ENCODE measurements at regions not wholly inside any gene's neighbourhood (a gene's known extent, or its start where the extent isn't known, plus 50 kb on each side); places are given as distances from the start of the nearest gene placed in this dataset.

- 77% methylated on average over 4 of the region's 4 CpGs for WGBS
- no peak overlapping the region for H3K4me3 ChIP-seq
- H3K9me3 ChIP-seq, result no peaks in the 10 kb centered on the region
- no peak for TF ChIP-seq EP300 (IDR thresholded peaks at IDR 0.05)
- no peak for TF ChIP-seq POLR2AphosphoS5 (IDR thresholded peaks at IDR 0.05)
- no peak for TF ChIP-seq POLR2A (IDR thresholded peaks at IDR 0.05)
- TF ChIP-seq CTCF (IDR thresholded peaks at IDR 0.05), result no peak
- no peaks in the 10 kb centered on the region for H3K4me1 ChIP-seq
- no peak overlapping the region for H3K27ac ChIP-seq
- no peaks in the 10 kb centered on the region for H3K27me3 ChIP-seq
- no peaks in the 10 kb centered on the region for H3K36me3 ChIP-seq
- DNase-seq (ENCODE audit: low spot score in 2 of 2), result no peak
Observed at GRCh38 chr2:6036211-6036610, 344.0 kb downstream of the SOX11 start.

GRCh38 chr2:6043238-6043637 lies 351.1 kb downstream of the SOX11 start:
- no peaks in the 10 kb centered on the region for H3K36me3 ChIP-seq
- WGBS, result 80% methylated on average over 3 of the region's 9 CpGs
- no peak overlapping the region for H3K27ac ChIP-seq
- H3K27me3 ChIP-seq, result peaks cover 5% of the 10 kb centered on the region
- no peak for TF ChIP-seq POLR2AphosphoS5 (IDR thresholded peaks at IDR 0.05)
- TF ChIP-seq CTCF (IDR thresholded peaks at IDR 0.05), result no peak
- no peak for TF ChIP-seq POLR2A (IDR thresholded peaks at IDR 0.05)
- TF ChIP-seq EP300 (IDR thresholded peaks at IDR 0.05), result no peak
- no peak for DNase-seq (ENCODE audit: low spot score in 2 of 2)
- no peaks in the 10 kb centered on the region for H3K4me1 ChIP-seq
- peaks cover 4% of the 10 kb centered on the region for H3K9me3 ChIP-seq
- H3K4me3 ChIP-seq, result no peak overlapping the region

- no peak overlapping the region for H3K27ac ChIP-seq
- DNase-seq (ENCODE audit: low spot score in 2 of 2), result no peak
- no peaks in the 10 kb centered on the region for H3K36me3 ChIP-seq
- H3K4me1 ChIP-seq, result no peaks in the 10 kb centered on the region
- 74% methylated on average over 8 of the region's 8 CpGs for WGBS
- H3K4me3 ChIP-seq, result no peak overlapping the region
- no peaks in the 10 kb centered on the region for H3K9me3 ChIP-seq
- H3K27me3 ChIP-seq, result no peaks in the 10 kb centered on the region
- TF ChIP-seq POLR2A (IDR thresholded peaks at IDR 0.05), result no peak
- no peak for TF ChIP-seq POLR2AphosphoS5 (IDR thresholded peaks at IDR 0.05)
- TF ChIP-seq EP300 (IDR thresholded peaks at IDR 0.05), result no peak
- no peak for TF ChIP-seq CTCF (IDR thresholded peaks at IDR 0.05)
Observed at GRCh38 chr2:6052649-6053048, 360.5 kb downstream of the SOX11 start.

- H3K9me3 ChIP-seq, result no peaks in the 10 kb centered on the region
- TF ChIP-seq CTCF (IDR thresholded peaks at IDR 0.05) (no peak), POLR2AphosphoS5 (IDR thresholded peaks at IDR 0.05) (no peak), EP300 (IDR thresholded peaks at IDR 0.05) (no peak), POLR2A (IDR thresholded peaks at IDR 0.05) (no peak)
- H3K4me3 ChIP-seq, result no peak overlapping the region
- 45% methylated on average over 5 of the region's 5 CpGs for WGBS
- no peaks in the 10 kb centered on the region for H3K27me3 ChIP-seq
- H3K27ac ChIP-seq, result no peak overlapping the region
- DNase-seq (ENCODE audit: low spot score in 2 of 2), result no peak
- no peaks in the 10 kb centered on the region for H3K4me1 ChIP-seq
- no peaks in the 10 kb centered on the region for H3K36me3 ChIP-seq
Observed at GRCh38 chr2:6053743-6054142, 361.6 kb downstream of the SOX11 start.

- no peak overlapping the region for H3K4me3 ChIP-seq
- no peaks in the 10 kb centered on the region for H3K27me3 ChIP-seq
- H3K9me3 ChIP-seq, result no peaks in the 10 kb centered on the region
- H3K27ac ChIP-seq, result no peak overlapping the region
- whole genome bisulfite sequencing, result 18% methylated on average over 7 of the region's 7 CpGs
- DNase-seq (ENCODE audit: low spot score in 2 of 2), result no peak
- no peaks in the 10 kb centered on the region for H3K4me1 ChIP-seq
- H3K36me3 ChIP-seq, result no peaks in the 10 kb centered on the region
- no peak for TF ChIP-seq EP300 (IDR thresholded peaks at IDR 0.05)
- TF ChIP-seq POLR2A (IDR thresholded peaks at IDR 0.05), result no peak
- TF ChIP-seq POLR2AphosphoS5 (IDR thresholded peaks at IDR 0.05), result no peak
- TF ChIP-seq CTCF (IDR thresholded peaks at IDR 0.05), result no peak
Observed at GRCh38 chr2:6054161-6054671, 362.0 kb downstream of the SOX11 start.
